ENCODE measurements at regions not wholly inside any gene's neighbourhood (a gene's known extent, or its start where the extent isn't known, plus 50 kb on each side); places are given as distances from the start of the nearest gene placed in this dataset.

- no peaks in the 10 kb centered on the region for H3K36me3 ChIP-seq (replicated peaks in 1 of 2; ENCODE audit: control insufficient read depth in 1 of 2, insufficient read depth in 2 of 2, low read length in 2 of 2)
- Mint-ChIP-seq H3K4me1 (peaks cover 7% of the 10 kb centered on the region), H3K27me3 (ENCODE audit: low read depth in 3 of 3) (peaks cover 0 to 3% (median 0%) of the 10 kb centered on the region in 3 donors), H3K36me3 (no peaks in the 10 kb centered on the region), H3K9me3 (peaks cover 0 to 4% (median 0%) of the 10 kb centered on the region in 7 donors), H3K27ac (no peak overlapping the region), H3K4me3 (no peak overlapping the region)
- H2AFZ ChIP-seq (ENCODE audit: insufficient read depth, low read depth, low read length, poor library complexity, severe bottlenecking) = no peak overlapping the region
- intact Hi-C loops (cut with micrococcal nuclease) = no loop called here
- H3K9ac ChIP-seq (ENCODE audit: insufficient read depth, low read length, poor library complexity, severe bottlenecking) = no peak overlapping the region
- no peak overlapping the region for H3K27ac ChIP-seq (ENCODE audit: low read depth in 1 of 2, low read length in 2 of 2)
- no peaks in the 10 kb centered on the region for H4K20me1 ChIP-seq (ENCODE audit: insufficient read depth, low read length)
- H3K9me3 ChIP-seq (replicated peaks in 1 of 2; ENCODE audit: control insufficient read depth in 1 of 2, insufficient read depth in 1 of 2, low read length in 2 of 2) = no peaks in the 10 kb centered on the region
- no peak overlapping the region for H3K4me3 ChIP-seq (replicated peaks in 1 of 3; ENCODE audit: low read depth in 2 of 3, low read length in 3 of 3)
- H3K4me1 ChIP-seq (ENCODE audit: control insufficient read depth in 1 of 2, insufficient read depth in 2 of 2, low read length in 2 of 2) = no peaks in the 10 kb centered on the region
- no peak for DNase-seq
- H3K79me2 ChIP-seq (ENCODE audit: insufficient read depth, low read length) = no peaks in the 10 kb centered on the region
- TF ChIP-seq CTCF (IDR thresholded peaks at IDR 0.05) = no peak
- H3K4me2 ChIP-seq (replicated peaks; ENCODE audit: extremely low read depth, low read length, poor library complexity, severe bottlenecking) = no peak overlapping the region
- no CpG with 5 or more reads among the region's 4 CpGs for WGBS (ENCODE audit: insufficient coverage)
- H3K27me3 ChIP-seq (ENCODE audit: control insufficient read depth in 2 of 2, insufficient read depth in 2 of 2, low read length in 2 of 2) = no peaks in the 10 kb centered on the region
These were observed 161.4 kb downstream of the UXS1 start for GRCh38 chr2:106032676-106033075.

- 45% methylated on average over 7 of the region's 14 CpGs for WGBS (ENCODE audit: insufficient coverage)
- Histone ChIP-seq H3K36me3 (replicated peaks in 1 of 2; ENCODE audit: control insufficient read depth in 1 of 2, insufficient read depth in 2 of 2, low read length in 2 of 2) (no peaks in the 10 kb centered on the region), H3K4me1 (ENCODE audit: control insufficient read depth in 1 of 2, insufficient read depth in 2 of 2, low read length in 2 of 2) (no peaks in the 10 kb centered on the region), H3K79me2 (ENCODE audit: insufficient read depth, low read length) (no peaks in the 10 kb centered on the region), H3K27ac (ENCODE audit: low read depth in 1 of 2, low read length in 2 of 2) (no peak overlapping the region), H4K20me1 (ENCODE audit: insufficient read depth, low read length) (no peaks in the 10 kb centered on the region), H3K9ac (ENCODE audit: insufficient read depth, low read length, poor library complexity, severe bottlenecking) (no peak overlapping the region), H3K4me3 (replicated peaks in 1 of 3; ENCODE audit: low read depth in 2 of 3, low read length in 3 of 3) (no peak overlapping the region), H2AFZ (ENCODE audit: insufficient read depth, low read depth, low read length, poor library complexity, severe bottlenecking) (no peak overlapping the region), H3K4me2 (replicated peaks; ENCODE audit: extremely low read depth, low read length, poor library complexity, severe bottlenecking) (no peak overlapping the region), H3K9me3 (replicated peaks in 1 of 2; ENCODE audit: control insufficient read depth in 1 of 2, insufficient read depth in 1 of 2, low read length in 2 of 2) (no peaks in the 10 kb centered on the region), H3K27me3 (ENCODE audit: control insufficient read depth in 2 of 2, insufficient read depth in 2 of 2, low read length in 2 of 2) (no peaks in the 10 kb centered on the region)
- Mint-ChIP-seq H3K27ac (no peak overlapping the region), H3K36me3 (no peaks in the 10 kb centered on the region), H3K9me3 (peaks cover 0 to 4% (median 0%) of the 10 kb centered on the region in 7 donors), H3K4me1 (peaks cover 7% of the 10 kb centered on the region), H3K4me3 (no peak overlapping the region), H3K27me3 (ENCODE audit: low read depth in 3 of 3) (peaks cover 0 to 3% (median 0%) of the 10 kb centered on the region in 3 donors)
- intact Hi-C loops (cut with micrococcal nuclease) = no loop called here
- DNase-seq = no peak
- TF ChIP-seq CTCF (IDR thresholded peaks at IDR 0.05) = no peak
These were observed 163.5 kb downstream of the UXS1 start for GRCh38 chr2:106030287-106031268.
